GM03348 (cell line): ENCODE measurements at regions not wholly inside any gene's neighbourhood (a gene's known extent, or its start where the extent isn't known, plus 50 kb on each side); places are given as distances from the start of the nearest gene placed in this dataset.

Experiments
- DNase-seq: peaks from one replicate; pipeline ENCODE4 v3.0.0; 2012; ENCODE audit warnings: low spot score

DNA sequence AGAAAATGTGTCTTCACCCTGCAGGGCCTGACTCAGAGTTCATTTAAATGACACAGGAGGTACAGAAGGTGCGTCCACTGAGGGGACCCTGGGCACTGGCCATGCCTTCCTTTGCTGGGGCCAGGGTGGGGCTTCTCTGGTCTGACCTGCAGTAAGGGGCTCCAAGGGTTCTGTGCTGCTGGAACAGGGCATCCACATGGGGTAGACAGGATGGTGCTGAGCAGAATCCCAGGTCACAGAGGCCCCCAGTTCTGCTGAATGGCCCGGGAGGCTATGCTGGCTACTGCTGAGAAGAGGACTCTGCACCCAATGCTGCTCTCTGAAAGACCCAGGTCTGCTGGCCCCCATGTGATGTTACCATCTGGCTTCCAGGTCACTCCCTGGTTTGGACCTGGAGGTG lies 150.4 kb upstream of the GGTLC1 start:
- DNase-seq, result no peak

DNA sequence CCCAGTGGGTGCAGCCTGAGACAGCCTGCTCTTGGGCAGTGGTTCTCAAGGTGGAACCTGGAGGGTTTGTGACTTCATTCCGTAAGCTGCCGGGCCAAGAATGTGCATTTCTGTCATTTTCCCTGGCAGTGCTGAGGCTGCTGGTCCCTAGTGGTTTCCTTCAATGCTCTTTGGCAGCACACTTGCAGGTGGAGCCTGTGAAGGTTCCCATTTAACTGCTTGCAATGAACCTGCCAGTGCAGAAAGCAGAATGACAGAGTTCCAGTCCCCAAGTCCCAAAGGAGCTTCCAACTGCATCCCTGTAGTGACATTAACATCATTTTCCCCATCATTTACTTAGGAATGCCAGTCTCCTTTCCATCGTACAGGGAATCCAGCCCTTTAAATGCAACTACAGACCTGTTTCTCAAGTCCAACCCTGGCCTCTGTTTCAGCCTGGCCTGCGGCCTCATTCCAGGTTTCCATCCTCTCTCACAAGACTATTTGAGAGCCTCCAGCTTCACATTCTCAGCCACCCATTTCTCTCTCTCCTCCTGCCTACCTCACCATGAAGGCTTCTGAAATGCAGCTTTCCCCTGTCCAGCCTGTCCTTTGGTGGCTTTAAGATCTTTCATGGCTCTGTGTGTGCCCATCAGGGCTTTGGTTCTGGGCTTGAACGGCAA lies 149.7 kb upstream of the GGTLC1 start:
- no peak for DNase-seq

DNA sequence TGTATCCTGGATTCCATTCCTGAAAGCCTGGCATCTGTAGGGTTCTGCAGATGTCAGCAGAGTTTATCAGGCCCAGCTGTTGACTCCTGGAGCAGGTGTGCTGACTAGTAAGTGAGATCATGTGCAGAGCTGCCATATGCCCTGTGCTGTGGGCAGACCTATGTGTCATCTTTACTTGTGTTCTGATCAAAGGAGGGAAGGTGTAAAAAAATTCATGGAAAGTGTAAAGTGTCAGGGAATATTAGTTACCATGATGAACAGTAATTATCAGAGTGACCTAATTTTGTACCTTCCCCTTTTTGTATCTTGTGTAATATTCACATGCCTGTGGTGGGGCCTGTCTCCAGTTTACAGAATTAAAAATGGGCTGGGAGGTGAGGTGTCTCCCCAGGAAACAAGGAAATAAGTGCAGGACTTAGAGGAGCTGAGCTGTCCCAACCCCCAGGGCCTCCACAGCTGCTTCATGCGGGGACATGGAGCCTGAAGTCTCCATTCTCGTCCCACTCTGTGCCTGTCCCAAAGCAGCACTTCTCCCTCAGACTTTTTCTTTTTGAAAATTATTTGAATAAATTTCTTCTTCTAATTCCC lies 148.2 kb upstream of the GGTLC1 start:
- DNase-seq, result no peak

DNA sequence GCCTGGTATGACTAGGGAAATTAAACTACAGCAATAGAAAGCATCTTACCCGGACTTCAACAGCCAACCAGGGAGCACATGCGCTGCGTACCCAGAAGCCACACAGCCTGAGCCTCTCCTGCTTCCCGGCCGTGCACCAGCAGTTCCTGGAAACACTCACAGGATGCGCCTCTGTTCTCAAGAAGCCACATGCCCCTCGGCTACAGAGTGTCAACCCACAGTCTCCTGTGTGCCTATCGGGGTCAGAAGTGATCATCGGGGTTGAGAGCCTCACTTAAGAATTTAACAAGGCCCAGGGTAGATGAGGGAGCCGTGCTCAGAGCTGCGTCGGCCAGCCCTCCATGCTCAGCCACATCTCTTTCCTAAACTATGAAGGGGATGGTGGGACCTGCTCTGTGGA lies 147.2 kb upstream of the GGTLC1 start:
- DNase-seq, result no peak

DNA sequence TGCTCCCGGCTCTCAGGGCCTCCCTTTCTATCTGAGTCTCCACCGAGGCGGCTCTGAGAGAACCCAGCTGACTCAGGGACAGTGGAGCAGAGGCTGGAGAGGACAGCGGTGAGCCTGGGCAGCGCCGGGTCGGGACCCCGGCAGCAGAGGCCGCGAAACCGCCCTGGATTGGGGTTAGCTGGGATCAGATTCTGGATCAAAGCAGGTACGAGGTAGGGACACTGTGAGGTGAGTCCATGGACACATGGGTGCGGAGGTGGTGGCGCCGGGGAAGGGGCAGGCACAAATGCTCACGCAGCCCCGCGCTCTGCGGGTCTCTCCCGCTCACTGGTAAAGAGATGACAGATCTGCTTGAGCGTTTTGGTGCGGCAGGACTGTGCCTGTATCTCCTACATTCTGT lies 146.4 kb upstream of the GGTLC1 start:
- no peak for DNase-seq

GRCh38 chr20:24134284-24134683 lies 145.7 kb upstream of the GGTLC1 start:
- DNase-seq, result no peak

GRCh38 chr20:24132246-24132645 lies 143.7 kb upstream of the GGTLC1 start:
- no peak for DNase-seq

- no peak for DNase-seq
These were observed 143.1 kb upstream of the GGTLC1 start for GRCh38 chr20:24131684-24132083.

- no peak for DNase-seq
These were observed 142.7 kb upstream of the GGTLC1 start for GRCh38 chr20:24131281-24131680.

DNA sequence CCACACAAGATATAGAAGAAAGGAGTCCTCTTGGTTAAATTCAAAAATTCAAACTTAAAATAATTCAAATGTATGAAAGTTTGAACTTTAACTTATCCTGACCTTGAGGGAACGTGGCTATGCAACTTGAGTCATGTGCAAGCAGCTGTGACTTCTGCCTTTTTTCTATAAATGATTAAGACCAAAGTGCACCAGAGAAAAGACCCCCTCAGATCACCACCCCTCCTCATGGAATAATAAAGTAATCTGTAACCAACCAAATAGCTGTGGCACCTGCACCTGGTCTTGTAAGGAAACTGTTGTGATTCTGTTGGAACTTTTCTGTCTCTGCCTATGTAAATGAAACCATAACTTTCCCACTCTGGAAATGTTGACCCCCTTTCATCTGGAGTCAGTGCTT lies 141.1 kb upstream of the GGTLC1 start:
- no peak for DNase-seq

DNA sequence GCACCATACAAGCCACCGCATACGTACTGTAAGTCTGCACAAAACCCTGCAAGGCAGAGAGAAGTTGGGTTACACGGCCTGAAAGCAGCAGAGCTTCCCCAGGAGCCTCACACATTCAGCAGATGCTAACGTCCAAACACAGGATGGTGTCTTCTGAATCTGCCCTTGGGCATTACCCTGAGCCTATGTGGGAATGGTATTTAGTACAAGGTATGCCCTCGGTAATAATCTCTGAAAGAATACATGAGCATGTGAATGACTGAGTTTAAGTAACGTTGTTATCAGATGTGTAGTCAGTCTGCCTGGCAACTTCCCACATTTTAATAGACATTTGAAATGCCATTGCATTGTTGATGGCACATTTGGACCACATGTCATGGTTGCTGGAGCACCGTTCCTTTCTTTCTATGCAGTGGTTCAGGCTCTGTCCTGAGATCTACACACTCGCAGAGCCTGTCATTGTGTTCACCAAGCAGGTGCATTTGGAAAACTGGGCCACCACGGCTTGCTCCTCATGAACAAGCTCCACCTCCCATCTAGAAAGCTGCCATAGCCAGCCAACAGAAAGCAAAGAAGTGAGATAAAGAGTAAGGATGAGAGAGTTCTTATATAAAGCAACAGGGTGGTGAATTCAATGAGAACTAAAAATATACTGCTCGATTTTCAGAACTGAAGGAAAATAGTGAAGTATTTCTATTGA lies 136.5 kb upstream of the GGTLC1 start:
- DNase-seq, result no peak

DNA sequence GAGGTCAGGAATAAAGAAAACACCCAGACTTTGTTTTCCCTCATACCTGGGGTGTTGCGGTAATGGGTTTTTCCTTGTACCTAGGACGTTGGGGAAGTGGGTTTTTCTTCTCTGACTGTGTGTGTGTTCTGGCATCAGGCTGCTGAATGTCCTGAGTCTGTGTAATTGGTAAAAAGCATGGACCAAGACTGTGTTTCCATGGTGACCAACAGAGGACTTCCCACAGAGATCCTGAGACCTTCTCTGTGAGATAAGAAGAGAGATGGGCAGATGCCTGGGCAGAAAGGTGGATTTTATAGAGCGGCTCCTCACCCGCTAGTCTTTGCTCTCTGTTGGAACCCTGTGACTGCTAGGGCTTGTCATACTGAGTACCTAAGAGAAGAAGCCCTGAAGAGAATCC lies 135.4 kb upstream of the GGTLC1 start:
- DNase-seq, result no peak

GRCh38 chr20:24118441-24119175 lies 130.0 kb upstream of the GGTLC1 start:
- DNase-seq, result no peak

GRCh38 chr20:24118034-24118433 lies 129.5 kb upstream of the GGTLC1 start:
- DNase-seq, result no peak

DNA sequence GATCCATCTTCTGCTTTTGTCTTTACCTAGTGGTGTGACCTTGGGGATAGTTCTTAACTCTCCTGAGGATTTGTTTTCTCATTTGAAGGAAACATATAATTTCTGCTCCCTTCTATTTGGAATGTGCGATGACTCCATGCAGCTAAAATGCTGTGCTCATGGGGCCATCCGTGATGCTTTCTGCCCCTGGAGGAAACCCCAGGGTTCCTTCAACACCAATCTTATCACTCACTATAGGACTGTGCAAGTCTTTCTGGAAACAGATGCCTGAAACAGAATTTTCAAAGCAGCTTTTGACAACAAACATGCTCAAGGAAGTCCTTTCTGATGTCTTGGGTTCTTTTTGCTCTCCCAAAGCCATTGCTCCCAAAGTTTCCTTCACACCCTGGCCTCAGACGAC lies 128.8 kb upstream of the GGTLC1 start:
- DNase-seq, result no peak

DNA sequence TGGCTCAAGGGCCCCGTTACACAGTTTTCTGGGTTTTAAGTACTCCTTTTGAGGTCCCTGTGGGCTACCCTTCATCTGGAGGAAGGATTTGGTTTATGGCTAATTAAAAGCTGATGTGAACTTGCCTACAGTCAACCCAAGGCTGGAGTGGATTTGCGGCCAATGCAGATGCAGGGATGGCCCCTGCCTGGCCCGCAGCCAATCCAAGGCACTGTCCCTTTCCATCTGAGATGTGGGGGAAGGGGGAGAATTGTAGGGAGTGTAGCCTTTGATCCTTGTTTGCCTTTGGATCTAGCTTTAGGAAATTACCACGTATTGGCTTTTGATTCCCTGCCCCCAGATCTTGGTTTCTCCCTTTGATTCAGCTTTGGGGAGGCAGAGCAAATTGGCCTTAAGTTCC lies 128.0 kb upstream of the GGTLC1 start:
- no peak for DNase-seq

DNA sequence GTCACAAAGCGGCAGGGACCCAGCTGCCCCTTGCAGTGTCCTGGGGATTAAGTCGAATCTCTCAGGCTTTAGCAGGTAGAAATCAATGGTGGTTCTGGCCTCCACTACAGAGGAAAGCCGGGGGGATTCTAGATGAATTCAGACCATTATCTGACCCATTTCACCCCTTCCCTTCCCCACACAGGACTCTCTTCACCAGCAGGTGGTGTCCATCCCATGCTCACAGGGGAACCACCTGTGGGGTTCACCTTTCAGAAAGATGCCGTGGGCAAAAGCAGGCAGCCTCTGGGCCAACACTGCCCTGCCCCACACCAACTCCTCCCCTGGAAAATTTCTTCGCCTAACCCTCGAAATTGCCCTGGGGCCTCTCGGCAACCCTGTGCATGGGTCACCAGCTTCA lies 123.8 kb upstream of the GGTLC1 start:
- DNase-seq, result no peak

- no peak for DNase-seq
These were observed 123.3 kb upstream of the GGTLC1 start for GRCh38 chr20:24111858-24112257.

GRCh38 chr20:24109537-24109936 lies 121.0 kb upstream of the GGTLC1 start:
- no peak for DNase-seq

GRCh38 chr20:24109008-24109407 lies 120.4 kb upstream of the GGTLC1 start:
- DNase-seq, result no peak

- DNase-seq, result no peak
These were observed 120.0 kb upstream of the GGTLC1 start for GRCh38 chr20:24108581-24108980.

DNA sequence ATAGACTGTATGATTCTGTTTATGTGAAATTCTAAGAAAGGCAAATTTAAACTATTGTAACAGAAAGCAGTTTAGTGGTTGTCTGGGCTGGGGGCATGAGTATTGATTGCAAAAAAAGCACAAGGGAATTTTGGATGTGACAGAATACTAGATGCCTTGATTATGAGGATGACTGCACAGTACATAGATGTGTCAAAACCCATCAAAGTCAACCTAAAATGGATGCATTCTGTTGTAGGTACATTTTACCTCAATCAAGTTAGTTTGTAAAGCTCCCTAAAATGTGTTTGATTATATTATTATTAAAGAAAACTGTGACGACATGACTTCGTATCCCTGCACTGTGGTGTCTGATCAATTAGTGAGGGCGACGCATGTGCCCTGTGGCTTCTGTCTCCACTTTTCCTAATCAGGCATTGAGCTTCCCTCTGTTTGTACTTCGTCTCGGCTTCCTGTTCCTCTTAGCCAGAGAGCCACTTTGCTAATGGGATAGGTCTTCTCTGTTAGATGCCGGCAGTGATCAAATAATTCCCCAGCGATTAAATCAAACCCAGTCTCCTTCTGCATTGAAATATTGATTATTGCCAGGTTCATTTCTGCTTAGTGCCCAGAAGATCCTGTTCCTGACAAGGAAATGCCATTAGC lies 118.3 kb upstream of the GGTLC1 start:
- no peak for DNase-seq
